ENCODE measurements at regions not wholly inside any gene's neighbourhood (a gene's known extent, or its start where the extent isn't known, plus 50 kb on each side); places are given as distances from the start of the nearest gene placed in this dataset.

DNA sequence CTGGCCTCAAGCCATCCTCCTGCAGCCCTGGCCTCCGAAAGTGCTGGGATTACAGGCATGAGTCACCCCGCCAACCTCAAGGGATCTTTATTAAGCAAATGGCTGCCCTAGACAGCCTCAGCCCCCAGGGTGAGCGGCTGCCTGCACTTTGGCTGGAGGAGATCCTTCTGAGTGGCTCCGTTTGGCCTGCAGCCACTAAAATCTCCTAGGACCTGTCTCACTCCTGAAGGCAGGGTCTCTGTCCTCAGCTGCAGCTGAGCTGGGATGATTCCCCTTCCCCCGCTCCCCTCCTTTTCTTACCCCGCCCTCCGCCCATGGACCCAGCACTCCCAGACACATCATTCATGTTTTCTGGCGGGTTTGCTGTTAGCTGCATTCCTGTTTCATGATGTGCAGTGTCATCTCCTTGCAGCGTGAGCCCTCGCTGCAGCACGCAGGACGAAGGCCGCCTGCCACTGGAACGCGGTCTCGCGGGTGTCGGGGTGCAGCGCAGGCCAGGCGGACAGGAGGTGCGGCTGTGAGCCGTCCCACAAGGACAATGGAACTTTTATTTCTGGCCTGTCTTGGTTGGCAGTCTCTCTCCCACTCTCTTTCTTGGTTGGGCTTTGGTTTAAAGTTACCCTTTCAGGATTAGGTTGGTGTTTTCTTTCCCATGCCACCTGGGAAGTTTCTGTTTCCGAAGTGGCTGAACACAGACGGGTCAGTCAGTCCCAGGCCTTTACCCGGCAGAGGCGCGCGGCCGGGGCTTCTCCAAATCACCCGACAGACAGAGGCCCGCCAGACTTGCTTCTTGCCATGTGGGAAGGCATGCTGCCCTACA, 137.1 kb downstream of the FOXD1 start:
- Histone ChIP-seq H3K4me1 (ENCODE audit: control insufficient read depth, insufficient read depth, low read length) (no peaks in the 10 kb centered on the region), H3K27ac (ENCODE audit: low read length) (no peak overlapping the region), H3K27me3 (ENCODE audit: control insufficient read depth, insufficient read depth, low read length) (peaks cover 32% of the 10 kb centered on the region), H3K9me3 (ENCODE audit: control insufficient read depth, insufficient read depth, low read length) (no peaks in the 10 kb centered on the region), H3K4me3 (ENCODE audit: low read length) (no peak overlapping the region), H3K36me3 (ENCODE audit: control insufficient read depth, insufficient read depth, low read length) (no peaks in the 10 kb centered on the region)
- Mint-ChIP-seq H3K27ac (no peak overlapping the region), H3K4me1 (no peaks in the 10 kb centered on the region), H3K36me3 (peaks cover 14% of the 10 kb centered on the region), H3K4me3 (no peak overlapping the region), H3K27me3 (ENCODE audit: low read depth in 2 of 2) (peaks cover 43 to 70% of the 10 kb centered on the region in 2 donors), H3K9me3 (no peaks in the 10 kb centered on the region)
- TF ChIP-seq, protein P1, sequence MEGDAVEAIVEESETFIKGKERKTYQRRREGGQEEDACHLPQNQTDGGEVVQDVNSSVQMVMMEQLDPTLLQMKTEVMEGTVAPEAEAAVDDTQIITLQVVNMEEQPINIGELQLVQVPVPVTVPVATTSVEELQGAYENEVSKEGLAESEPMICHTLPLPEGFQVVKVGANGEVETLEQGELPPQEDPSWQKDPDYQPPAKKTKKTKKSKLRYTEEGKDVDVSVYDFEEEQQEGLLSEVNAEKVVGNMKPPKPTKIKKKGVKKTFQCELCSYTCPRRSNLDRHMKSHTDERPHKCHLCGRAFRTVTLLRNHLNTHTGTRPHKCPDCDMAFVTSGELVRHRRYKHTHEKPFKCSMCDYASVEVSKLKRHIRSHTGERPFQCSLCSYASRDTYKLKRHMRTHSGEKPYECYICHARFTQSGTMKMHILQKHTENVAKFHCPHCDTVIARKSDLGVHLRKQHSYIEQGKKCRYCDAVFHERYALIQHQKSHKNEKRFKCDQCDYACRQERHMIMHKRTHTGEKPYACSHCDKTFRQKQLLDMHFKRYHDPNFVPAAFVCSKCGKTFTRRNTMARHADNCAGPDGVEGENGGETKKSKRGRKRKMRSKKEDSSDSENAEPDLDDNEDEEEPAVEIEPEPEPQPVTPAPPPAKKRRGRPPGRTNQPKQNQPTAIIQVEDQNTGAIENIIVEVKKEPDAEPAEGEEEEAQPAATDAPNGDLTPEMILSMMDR (IDR thresholded peaks at IDR 0.05) = no peak
- DNase-seq (no peak), ATAC-seq (no peak)
- intact Hi-C loops (cut with micrococcal nuclease) = no loop called here
- WGBS (ENCODE audit: insufficient coverage) = 19% methylated on average over 31 of the region's 31 CpGs

DNA sequence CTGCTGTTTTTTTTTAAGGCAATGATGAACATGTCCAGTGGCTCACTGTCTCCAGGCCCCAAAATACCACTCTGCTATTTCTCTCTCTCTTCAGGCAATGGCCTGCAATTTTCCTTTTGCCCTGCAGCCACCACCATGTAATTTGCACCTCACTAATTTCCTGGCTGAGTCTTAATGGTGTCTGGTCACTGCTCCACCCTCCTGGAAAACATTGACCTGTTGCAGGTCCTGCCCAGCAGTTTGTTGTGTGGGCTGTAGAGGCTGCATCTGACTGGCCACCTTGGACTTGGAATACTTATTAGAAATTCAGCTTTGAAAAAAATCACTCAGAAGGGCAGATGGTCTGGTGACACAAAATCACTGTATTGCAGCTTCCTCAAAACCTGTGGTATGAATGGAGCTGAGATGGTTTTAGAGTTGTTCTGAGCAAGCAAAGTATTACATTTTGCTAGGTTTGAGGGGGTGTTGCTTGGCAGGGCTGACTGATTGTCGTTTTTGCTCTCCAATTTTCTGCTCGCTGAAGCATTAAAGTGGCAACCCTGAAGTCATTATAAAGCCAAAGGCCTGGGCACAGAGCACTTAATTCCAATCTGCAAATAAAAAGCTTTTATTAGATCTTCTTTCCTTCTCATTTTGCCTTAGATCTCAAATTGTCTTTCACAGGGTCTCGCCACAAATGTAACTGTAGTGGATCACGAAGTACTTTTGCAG, 134.8 kb downstream of the TMEM174 start:
- intact Hi-C loops (cut with micrococcal nuclease) = no loop called here
- Mint-ChIP-seq H3K4me3 (no peak overlapping the region), H3K4me1 (peaks cover 0 to 2% of the 10 kb centered on the region in 2 donors), H3K9me3 (no peaks in the 10 kb centered on the region), H3K27ac (no peak overlapping the region), H3K36me3 (peaks cover 3% of the 10 kb centered on the region), H3K27me3 (ENCODE audit: low read depth in 2 of 2) (peaks cover 51 to 75% of the 10 kb centered on the region in 2 donors)
- TF ChIP-seq, protein P1 (IDR thresholded peaks at IDR 0.05) = no peak
- Histone ChIP-seq H3K9me3 (ENCODE audit: control insufficient read depth, insufficient read depth, low read length) (no peaks in the 10 kb centered on the region), H3K4me1 (ENCODE audit: control insufficient read depth, insufficient read depth, low read length) (no peaks in the 10 kb centered on the region), H3K4me3 (ENCODE audit: low read length) (no peak overlapping the region), H3K27ac (ENCODE audit: low read length) (no peak overlapping the region), H3K36me3 (ENCODE audit: control insufficient read depth, insufficient read depth, low read length) (no peaks in the 10 kb centered on the region), H3K27me3 (ENCODE audit: control insufficient read depth, insufficient read depth, low read length) (peaks cover 28% of the 10 kb centered on the region)
- DNase-seq = no peak
- ATAC-seq = no peak
- 60% methylated on average over 4 of the region's 4 CpGs for WGBS (ENCODE audit: insufficient coverage)

DNA sequence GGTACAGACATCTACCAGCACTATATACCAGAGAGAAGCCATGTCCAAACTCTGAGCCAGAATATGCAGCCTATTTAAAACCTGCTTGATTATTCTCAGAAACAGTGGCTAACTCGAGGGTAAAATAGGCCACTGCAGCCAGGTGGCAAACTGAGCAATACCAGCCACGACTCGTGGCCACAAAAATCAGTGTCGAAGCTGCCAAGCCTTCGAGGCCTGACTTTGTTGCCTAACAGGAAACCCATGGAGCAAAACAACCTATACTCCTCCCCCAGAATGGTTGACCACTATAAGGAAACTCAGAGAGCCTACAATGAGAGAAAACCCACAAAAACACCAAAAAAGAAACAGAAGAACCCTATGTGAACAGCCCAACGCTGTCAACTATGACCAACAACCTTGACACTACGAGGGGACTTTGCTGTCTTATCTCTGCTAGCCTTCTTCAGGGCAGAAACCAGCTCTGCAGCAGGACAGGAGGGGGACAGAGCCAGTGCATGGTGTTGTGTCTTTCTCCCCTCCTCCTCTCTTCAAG, 133.8 kb downstream of the TMEM174 start:
- intact Hi-C loops (cut with micrococcal nuclease) = no loop called here
- Histone ChIP-seq H3K36me3 (ENCODE audit: control insufficient read depth, insufficient read depth, low read length) (no peaks in the 10 kb centered on the region), H3K9me3 (ENCODE audit: control insufficient read depth, insufficient read depth, low read length) (no peaks in the 10 kb centered on the region), H3K4me3 (ENCODE audit: low read length) (no peak overlapping the region), H3K27ac (ENCODE audit: low read length) (no peak overlapping the region), H3K4me1 (ENCODE audit: control insufficient read depth, insufficient read depth, low read length) (no peaks in the 10 kb centered on the region), H3K27me3 (ENCODE audit: control insufficient read depth, insufficient read depth, low read length) (peaks cover 30% of the 10 kb centered on the region)
- H3K36me3 Mint-ChIP-seq = peaks cover 7% of the 10 kb centered on the region
- TF ChIP-seq, protein P1 (IDR thresholded peaks at IDR 0.05) = no peak
- H3K27ac Mint-ChIP-seq = no peak overlapping the region
- ATAC-seq = no peak
- peaks cover 0 to 4% of the 10 kb centered on the region in 2 donors for H3K4me1 Mint-ChIP-seq
- DNase-seq = no peak
- H3K4me3 Mint-ChIP-seq = no peak overlapping the region
- no peaks in the 10 kb centered on the region for H3K9me3 Mint-ChIP-seq
- peaks cover 58 to 76% of the 10 kb centered on the region in 2 donors for H3K27me3 Mint-ChIP-seq (ENCODE audit: low read depth in 2 of 2)
- 18% methylated on average over 7 of the region's 7 CpGs for WGBS (ENCODE audit: insufficient coverage)
